ENCODE measurements at regions not wholly inside any gene's neighbourhood (a gene's known extent, or its start where the extent isn't known, plus 50 kb on each side); places are given as distances from the start of the nearest gene placed in this dataset.
"Not testable (repeated sequence)": the region's sequence is repeated elsewhere in the genome, so short reads cannot be mapped to it uniquely, and the experiment has no call there.

GRCh38 chr10:118961436-118961835 lies 68.1 kb upstream of the NANOS1 start:
- Histone ChIP-seq H3K4me3 (ENCODE audit: low read length) (no peak overlapping the region), H3K4me2 (ENCODE audit: low read length) (no peak overlapping the region), H3K36me3 (ENCODE audit: control insufficient read depth, insufficient read depth, low read length) (no peaks in the 10 kb centered on the region), H3K4ac (ENCODE audit: low read depth, low read length) (no peak overlapping the region), H3K23ac (ENCODE audit: low read length) (no peak overlapping the region), H3K4me1 (ENCODE audit: control insufficient read depth, low read depth, low read length) (no peaks in the 10 kb centered on the region), H2BK5ac (ENCODE audit: low read length) (no peak overlapping the region), H2AK5ac (ENCODE audit: low read length) (no peak overlapping the region), H3K79me2 (ENCODE audit: control insufficient read depth, insufficient read depth, low read length) (no peaks in the 10 kb centered on the region), H4K8ac (ENCODE audit: low read depth, low read length) (no peak overlapping the region), H2BK120ac (ENCODE audit: low read depth, low read length) (no peak overlapping the region), H3K27ac (ENCODE audit: low read depth, low read length) (no peak overlapping the region), H3K27me3 (ENCODE audit: insufficient read depth, low read length, poor library complexity) (no peaks in the 10 kb centered on the region), H3K18ac (ENCODE audit: low read length) (no peak overlapping the region), H3K79me1 (ENCODE audit: low read length) (no peaks in the 10 kb centered on the region), H3K9ac (ENCODE audit: low read length) (no peak overlapping the region), H3K56ac (ENCODE audit: low read length) (no peak overlapping the region), H4K5ac (ENCODE audit: low read length) (no peak overlapping the region), H2BK15ac (replicated peaks; ENCODE audit: low read depth) (no peak overlapping the region)
- no CpG with 5 or more reads among the region's 7 CpGs for WGBS (ENCODE audit: extremely low coverage, insufficient coverage, low lambda C conversion rate)
- DNase-seq = no peak

DNA sequence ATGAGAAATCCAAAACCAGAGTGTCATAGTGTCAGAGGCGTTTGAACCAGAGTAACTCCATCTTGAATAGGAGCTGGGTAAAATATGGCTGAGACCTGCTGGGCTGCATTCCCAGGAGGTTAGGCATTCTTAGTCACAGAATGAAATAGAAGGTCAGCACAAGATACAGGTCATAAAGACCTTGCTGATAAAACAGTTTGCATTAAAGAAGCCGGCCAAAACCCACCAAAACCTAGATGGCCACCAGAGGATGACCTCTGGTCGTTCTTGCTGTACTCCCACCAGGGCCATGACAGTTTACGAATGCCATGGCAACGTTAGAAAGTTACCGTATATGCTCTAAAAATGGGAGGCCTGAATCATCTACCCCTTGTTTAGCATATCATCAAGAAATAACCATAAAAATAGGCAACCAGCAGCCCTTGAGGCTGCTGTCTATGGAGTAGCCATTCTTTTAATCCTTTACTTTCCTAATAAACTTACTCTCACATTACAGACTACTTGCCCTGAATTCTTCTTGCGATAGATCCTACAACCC lies 67.1 kb upstream of the NANOS1 start:
- not testable (repeated sequence) for H3K27me3 ChIP-seq (ENCODE audit: insufficient read depth, low read length, poor library complexity); H3K4me3 ChIP-seq (ENCODE audit: low read length); H3K4me2 ChIP-seq (ENCODE audit: low read length); H4K8ac ChIP-seq (ENCODE audit: low read depth, low read length); H3K18ac ChIP-seq (ENCODE audit: low read length); H2AK5ac ChIP-seq (ENCODE audit: low read length); H3K79me1 ChIP-seq (ENCODE audit: low read length); H3K4me1 ChIP-seq (ENCODE audit: control insufficient read depth, low read depth, low read length); H3K36me3 ChIP-seq (ENCODE audit: control insufficient read depth, insufficient read depth, low read length); H4K5ac ChIP-seq (ENCODE audit: low read length); H3K23ac ChIP-seq (ENCODE audit: low read length); H3K56ac ChIP-seq (ENCODE audit: low read length); H3K79me2 ChIP-seq (ENCODE audit: control insufficient read depth, insufficient read depth, low read length); H2BK120ac ChIP-seq (ENCODE audit: low read depth, low read length); H3K9ac ChIP-seq (ENCODE audit: low read length); H2BK15ac ChIP-seq (replicated peaks; ENCODE audit: low read depth); H2BK5ac ChIP-seq (ENCODE audit: low read length); DNase-seq; H3K4ac ChIP-seq (ENCODE audit: low read depth, low read length); H3K27ac ChIP-seq (ENCODE audit: low read depth, low read length)
- WGBS (ENCODE audit: extremely low coverage, insufficient coverage, low lambda C conversion rate) = no CpG with 5 or more reads among the region's 7 CpGs

- Histone ChIP-seq H3K4ac (ENCODE audit: low read depth, low read length) (no peak overlapping the region), H2BK15ac (replicated peaks; ENCODE audit: low read depth) (no peak overlapping the region), H3K4me1 (ENCODE audit: control insufficient read depth, low read depth, low read length) (no peaks in the 10 kb centered on the region), H3K36me3 (ENCODE audit: control insufficient read depth, insufficient read depth, low read length) (no peaks in the 10 kb centered on the region), H3K18ac (ENCODE audit: low read length) (no peak overlapping the region), H3K27ac (ENCODE audit: low read depth, low read length) (no peak overlapping the region), H3K4me2 (ENCODE audit: low read length) (no peak overlapping the region), H3K56ac (ENCODE audit: low read length) (no peak overlapping the region), H3K23ac (ENCODE audit: low read length) (no peak overlapping the region), H4K5ac (ENCODE audit: low read length) (no peak overlapping the region), H4K8ac (ENCODE audit: low read depth, low read length) (no peak overlapping the region), H2AK5ac (ENCODE audit: low read length) (no peak overlapping the region), H3K4me3 (ENCODE audit: low read length) (no peak overlapping the region), H2BK5ac (ENCODE audit: low read length) (no peak overlapping the region), H3K79me1 (ENCODE audit: low read length) (no peaks in the 10 kb centered on the region), H3K27me3 (ENCODE audit: insufficient read depth, low read length, poor library complexity) (no peaks in the 10 kb centered on the region), H3K79me2 (ENCODE audit: control insufficient read depth, insufficient read depth, low read length) (no peaks in the 10 kb centered on the region), H2BK120ac (ENCODE audit: low read depth, low read length) (no peak overlapping the region), H3K9ac (ENCODE audit: low read length) (no peak overlapping the region)
- no CpG with 5 or more reads among the region's 10 CpGs for WGBS (ENCODE audit: extremely low coverage, insufficient coverage, low lambda C conversion rate)
- DNase-seq = no peak
These were observed 66.2 kb upstream of the NANOS1 start for GRCh38 chr10:118963341-118963740.

- no peak overlapping the region for H2AK5ac ChIP-seq (ENCODE audit: low read length)
- no peaks in the 10 kb centered on the region for H3K79me2 ChIP-seq (ENCODE audit: control insufficient read depth, insufficient read depth, low read length)
- H3K79me1 ChIP-seq (ENCODE audit: low read length) = no peaks in the 10 kb centered on the region
- H3K56ac ChIP-seq (ENCODE audit: low read length) = no peak overlapping the region
- H3K4ac ChIP-seq (ENCODE audit: low read depth, low read length) = no peak overlapping the region
- no peak overlapping the region for H3K27ac ChIP-seq (ENCODE audit: low read depth, low read length)
- H3K4me3 ChIP-seq (ENCODE audit: low read length) = no peak overlapping the region
- no peak for DNase-seq
- H3K27me3 ChIP-seq (ENCODE audit: insufficient read depth, low read length, poor library complexity) = no peaks in the 10 kb centered on the region
- H2BK15ac ChIP-seq (replicated peaks; ENCODE audit: low read depth) = no peak overlapping the region
- no peak overlapping the region for H2BK120ac ChIP-seq (ENCODE audit: low read depth, low read length)
- H4K5ac ChIP-seq (ENCODE audit: low read length) = no peak overlapping the region
- H3K18ac ChIP-seq (ENCODE audit: low read length) = no peak overlapping the region
- H3K9ac ChIP-seq (ENCODE audit: low read length) = no peak overlapping the region
- no peak overlapping the region for H3K4me2 ChIP-seq (ENCODE audit: low read length)
- no peak overlapping the region for H3K23ac ChIP-seq (ENCODE audit: low read length)
- no peak overlapping the region for H2BK5ac ChIP-seq (ENCODE audit: low read length)
- WGBS (ENCODE audit: extremely low coverage, insufficient coverage, low lambda C conversion rate) = no CpG with 5 or more reads among the region's 2 CpGs
- no peak overlapping the region for H4K8ac ChIP-seq (ENCODE audit: low read depth, low read length)
- no peaks in the 10 kb centered on the region for H3K36me3 ChIP-seq (ENCODE audit: control insufficient read depth, insufficient read depth, low read length)
- no peaks in the 10 kb centered on the region for H3K4me1 ChIP-seq (ENCODE audit: control insufficient read depth, low read depth, low read length)
These were observed 65.6 kb upstream of the NANOS1 start for GRCh38 chr10:118963933-118964332.

DNA sequence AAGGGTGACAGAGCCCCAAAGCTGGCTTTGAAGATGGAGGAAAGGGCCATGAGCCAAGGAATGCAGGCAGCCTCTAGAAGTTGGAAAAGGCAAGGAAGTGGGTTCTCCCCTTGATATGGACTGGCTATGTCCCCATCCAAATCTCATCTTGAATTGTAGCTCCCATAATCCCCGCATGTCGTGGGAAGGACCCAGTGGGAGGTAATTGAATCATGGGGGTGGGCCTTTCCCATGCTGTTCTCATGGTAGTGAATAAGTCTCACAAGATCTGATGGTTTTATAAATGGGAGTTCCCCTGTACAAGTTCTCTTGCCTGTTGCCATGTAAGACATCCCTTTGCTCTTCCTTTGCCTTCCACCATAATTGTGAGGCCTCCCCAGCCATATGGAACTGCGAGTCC lies 65.0 kb upstream of the NANOS1 start:
- not testable (repeated sequence) for H4K8ac ChIP-seq (ENCODE audit: low read depth, low read length)
- WGBS (ENCODE audit: extremely low coverage, insufficient coverage, low lambda C conversion rate) = no CpG with 5 or more reads among the region's 3 CpGs

GRCh38 chr10:118965096-118965495 lies 64.4 kb upstream of the NANOS1 start:
- Histone ChIP-seq H2BK15ac (replicated peaks; ENCODE audit: low read depth) (no peak overlapping the region), H3K23ac (ENCODE audit: low read length) (no peak overlapping the region), H3K18ac (ENCODE audit: low read length) (no peak overlapping the region), H4K5ac (ENCODE audit: low read length) (no peak overlapping the region), H3K27me3 (ENCODE audit: insufficient read depth, low read length, poor library complexity) (no peaks in the 10 kb centered on the region), H2BK120ac (ENCODE audit: low read depth, low read length) (no peak overlapping the region), H3K79me1 (ENCODE audit: low read length) (no peaks in the 10 kb centered on the region), H3K36me3 (ENCODE audit: control insufficient read depth, insufficient read depth, low read length) (no peaks in the 10 kb centered on the region), H3K4me3 (ENCODE audit: low read length) (no peak overlapping the region), H2BK5ac (ENCODE audit: low read length) (no peak overlapping the region), H3K56ac (ENCODE audit: low read length) (no peak overlapping the region), H4K8ac (ENCODE audit: low read depth, low read length) (no peak overlapping the region), H2AK5ac (ENCODE audit: low read length) (no peak overlapping the region), H3K79me2 (ENCODE audit: control insufficient read depth, insufficient read depth, low read length) (no peaks in the 10 kb centered on the region), H3K4me1 (ENCODE audit: control insufficient read depth, low read depth, low read length) (no peaks in the 10 kb centered on the region), H3K9ac (ENCODE audit: low read length) (no peak overlapping the region), H3K27ac (ENCODE audit: low read depth, low read length) (no peak overlapping the region), H3K4me2 (ENCODE audit: low read length) (no peak overlapping the region), H3K4ac (ENCODE audit: low read depth, low read length) (no peak overlapping the region)
- no CpG with 5 or more reads among the region's 2 CpGs for WGBS (ENCODE audit: extremely low coverage, insufficient coverage, low lambda C conversion rate)
- DNase-seq = no peak

More for the DNA sequence above, 65.0 kb upstream of the NANOS1 start:
- H4K5ac ChIP-seq (ENCODE audit: low read length); H2AK5ac ChIP-seq (ENCODE audit: low read length); H3K4me1 ChIP-seq (ENCODE audit: control insufficient read depth, low read depth, low read length); H3K79me1 ChIP-seq (ENCODE audit: low read length); H3K23ac ChIP-seq (ENCODE audit: low read length); H3K4me2 ChIP-seq (ENCODE audit: low read length); H3K79me2 ChIP-seq (ENCODE audit: control insufficient read depth, insufficient read depth, low read length); H3K36me3 ChIP-seq (ENCODE audit: control insufficient read depth, insufficient read depth, low read length); H3K27ac ChIP-seq (ENCODE audit: low read depth, low read length); H3K18ac ChIP-seq (ENCODE audit: low read length); DNase-seq; H2BK5ac ChIP-seq (ENCODE audit: low read length); H3K56ac ChIP-seq (ENCODE audit: low read length); H3K4ac ChIP-seq (ENCODE audit: low read depth, low read length); H3K4me3 ChIP-seq (ENCODE audit: low read length); H2BK120ac ChIP-seq (ENCODE audit: low read depth, low read length); H2BK15ac ChIP-seq (replicated peaks; ENCODE audit: low read depth); H3K9ac ChIP-seq (ENCODE audit: low read length); H3K27me3 ChIP-seq (ENCODE audit: insufficient read depth, low read length, poor library complexity): not testable (repeated sequence)

All from mesendoderm (in vitro differentiated cells).